Retinal pigment epithelial cell (primary cell): ENCODE measurements at regions not wholly inside any gene's neighbourhood (a gene's known extent, or its start where the extent isn't known, plus 50 kb on each side); places are given as distances from the start of the nearest gene placed in this dataset.

ENCODE experiments used
- DNase-seq: peaks from one replicate; pipeline ENCODE4 v3.0.0-alpha.2; 2010; ENCODE audit warnings: low read depth
- H3K4me3 ChIP-seq: 2 replicates; pipeline ENCODE4 v1.5.1; 2011; ENCODE audit warnings: mild to moderate bottlenecking, low read length, control low read depth, moderate library complexity
- TF ChIP-seq, protein P1 (sequence below): conservative IDR thresholded peaks from 2 replicates; pipeline ENCODE4 v1.5.1; 2011; ENCODE audit warnings: low read depth, low read length, control low read depth, inconsistent platforms

DNA sequence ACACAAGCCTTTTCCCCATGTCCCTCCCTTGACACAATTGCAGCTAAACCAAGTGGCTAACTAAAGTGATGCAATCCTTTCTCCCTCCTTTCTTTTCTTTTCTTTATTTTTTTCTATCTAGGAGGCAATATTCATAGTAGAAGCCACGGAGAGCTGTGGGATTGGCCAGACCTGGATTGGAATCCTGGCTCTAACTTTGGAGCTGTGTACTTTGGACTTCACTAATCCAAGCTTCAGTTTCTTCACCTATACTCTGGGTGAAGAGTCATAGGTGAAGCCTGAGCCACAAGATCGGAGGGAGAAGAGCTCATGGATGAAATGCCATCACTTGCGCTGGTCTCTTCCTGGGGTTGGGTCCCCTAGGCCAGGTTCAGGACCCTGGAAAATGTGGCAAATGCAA, 177.2 kb downstream of the IRX5 start:
- TF ChIP-seq, protein P1, sequence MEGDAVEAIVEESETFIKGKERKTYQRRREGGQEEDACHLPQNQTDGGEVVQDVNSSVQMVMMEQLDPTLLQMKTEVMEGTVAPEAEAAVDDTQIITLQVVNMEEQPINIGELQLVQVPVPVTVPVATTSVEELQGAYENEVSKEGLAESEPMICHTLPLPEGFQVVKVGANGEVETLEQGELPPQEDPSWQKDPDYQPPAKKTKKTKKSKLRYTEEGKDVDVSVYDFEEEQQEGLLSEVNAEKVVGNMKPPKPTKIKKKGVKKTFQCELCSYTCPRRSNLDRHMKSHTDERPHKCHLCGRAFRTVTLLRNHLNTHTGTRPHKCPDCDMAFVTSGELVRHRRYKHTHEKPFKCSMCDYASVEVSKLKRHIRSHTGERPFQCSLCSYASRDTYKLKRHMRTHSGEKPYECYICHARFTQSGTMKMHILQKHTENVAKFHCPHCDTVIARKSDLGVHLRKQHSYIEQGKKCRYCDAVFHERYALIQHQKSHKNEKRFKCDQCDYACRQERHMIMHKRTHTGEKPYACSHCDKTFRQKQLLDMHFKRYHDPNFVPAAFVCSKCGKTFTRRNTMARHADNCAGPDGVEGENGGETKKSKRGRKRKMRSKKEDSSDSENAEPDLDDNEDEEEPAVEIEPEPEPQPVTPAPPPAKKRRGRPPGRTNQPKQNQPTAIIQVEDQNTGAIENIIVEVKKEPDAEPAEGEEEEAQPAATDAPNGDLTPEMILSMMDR, result no peak
- H3K4me3 ChIP-seq, result no peak overlapping the region
- no peak for DNase-seq

DNA sequence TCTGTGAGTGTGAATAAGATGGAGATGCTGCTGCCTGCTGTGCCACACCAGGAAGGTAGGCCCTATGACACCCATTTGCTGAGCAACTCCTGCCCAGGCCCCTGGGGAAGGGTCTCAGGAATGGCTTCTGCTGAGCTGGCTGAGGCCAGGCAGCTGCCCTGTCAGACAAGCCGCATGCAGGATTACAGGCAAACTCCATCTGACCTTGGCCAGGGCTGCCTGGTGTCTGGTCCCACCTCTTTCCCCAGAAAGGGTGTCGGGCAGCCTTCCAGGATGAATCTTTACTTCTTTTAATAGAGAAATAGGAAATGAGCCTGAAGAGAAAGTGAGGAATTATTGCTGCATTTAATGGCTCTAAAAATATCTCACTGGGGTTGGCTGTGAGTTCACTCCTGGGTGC, 182.5 kb downstream of the IRX5 start:
- TF ChIP-seq, protein P1, result no peak
- no peak overlapping the region for H3K4me3 ChIP-seq
- no peak for DNase-seq

DNA sequence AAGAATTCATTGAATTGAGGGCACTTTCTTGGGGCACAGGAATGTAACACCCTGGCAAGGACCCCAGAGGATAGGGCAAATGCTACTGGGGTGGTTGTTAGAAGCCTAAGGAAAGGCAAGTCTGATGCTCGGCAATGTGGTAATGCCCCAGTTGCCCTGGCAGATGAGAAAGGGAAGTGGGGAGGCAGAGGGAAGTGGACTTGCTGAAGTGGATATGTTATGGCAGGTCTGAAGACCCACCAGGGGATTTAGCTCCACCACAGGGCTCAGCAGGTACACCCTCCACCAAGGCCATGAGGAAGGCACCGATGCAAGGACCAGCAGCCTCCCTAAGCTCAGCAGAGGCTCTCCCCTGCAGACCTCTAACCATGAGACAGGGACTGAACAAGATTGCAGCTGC, 184.8 kb downstream of the IRX5 start:
- DNase-seq, result no peak
- TF ChIP-seq, protein P1, result no peak

DNA sequence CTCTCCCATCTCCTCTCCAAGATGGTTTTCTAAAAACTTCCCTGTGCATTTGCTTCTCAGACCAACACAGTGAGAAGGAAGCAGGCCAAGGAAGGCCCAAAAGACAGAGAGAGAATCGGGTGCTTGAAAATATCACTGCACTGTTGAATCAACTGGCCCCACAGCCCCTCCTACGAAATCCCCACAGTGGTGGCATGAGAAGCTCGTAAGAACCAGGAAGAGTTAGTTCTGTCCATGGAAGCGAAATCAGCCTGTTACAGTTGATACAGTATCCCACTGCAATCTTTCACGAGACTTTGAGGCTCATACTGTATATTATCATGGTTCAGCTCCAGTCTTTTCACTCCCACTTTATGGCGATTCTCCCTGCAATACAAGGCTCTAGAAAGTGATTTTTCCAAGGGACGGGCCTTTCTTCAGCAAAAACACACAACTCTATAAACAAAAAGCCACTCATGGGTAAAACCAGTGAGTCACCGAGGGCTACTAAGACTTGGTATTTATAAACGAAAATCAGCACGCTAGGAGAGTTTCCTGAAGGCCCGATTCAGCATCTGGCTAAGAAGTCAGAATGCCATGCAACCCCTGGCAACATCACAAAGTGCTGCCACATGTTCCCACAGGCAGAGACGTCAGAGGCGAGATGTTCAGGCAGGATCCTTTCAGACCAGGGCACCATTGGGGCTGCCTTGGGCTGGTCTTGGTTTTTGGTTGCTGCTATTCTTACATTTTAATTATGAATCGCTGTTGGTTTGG, 185.7 kb downstream of the IRX5 start:
- H3K4me3 ChIP-seq, result no peak overlapping the region
- TF ChIP-seq, protein P1, result no peak
- DNase-seq, result no peak

More for the DNA sequence above, 184.8 kb downstream of the IRX5 start:
- H3K4me3 ChIP-seq, result no peak overlapping the region

DNA sequence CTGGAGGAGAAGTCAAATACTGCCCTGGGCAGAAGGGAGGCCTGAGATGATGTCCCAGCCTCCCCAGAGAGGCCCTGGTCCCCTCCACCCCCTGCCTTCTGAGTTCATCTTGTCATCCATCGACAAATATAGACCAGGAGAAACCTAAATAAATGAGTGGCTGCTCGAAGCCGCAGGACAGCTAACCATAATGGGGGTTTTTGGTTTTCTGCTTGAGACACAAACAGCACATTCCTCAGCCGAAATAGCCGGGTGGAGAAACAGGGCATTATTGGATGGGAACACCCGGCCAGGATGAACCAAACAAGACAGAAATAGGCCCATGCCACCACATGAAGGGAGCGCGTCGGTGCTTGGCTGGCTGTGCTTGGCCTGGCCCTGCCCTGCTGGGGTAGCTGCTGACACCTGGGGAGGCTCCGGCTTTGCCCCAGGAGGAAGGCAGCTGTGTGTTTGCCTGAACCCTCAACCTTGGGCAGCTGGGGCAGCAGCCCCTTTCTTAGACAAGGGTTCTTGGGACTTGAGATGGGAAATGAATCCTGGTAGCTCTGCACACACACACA, 188.1 kb downstream of the IRX5 start:
- TF ChIP-seq, protein P1, result no peak
- DNase-seq, result no peak
- H3K4me3 ChIP-seq, result no peak overlapping the region

DNA sequence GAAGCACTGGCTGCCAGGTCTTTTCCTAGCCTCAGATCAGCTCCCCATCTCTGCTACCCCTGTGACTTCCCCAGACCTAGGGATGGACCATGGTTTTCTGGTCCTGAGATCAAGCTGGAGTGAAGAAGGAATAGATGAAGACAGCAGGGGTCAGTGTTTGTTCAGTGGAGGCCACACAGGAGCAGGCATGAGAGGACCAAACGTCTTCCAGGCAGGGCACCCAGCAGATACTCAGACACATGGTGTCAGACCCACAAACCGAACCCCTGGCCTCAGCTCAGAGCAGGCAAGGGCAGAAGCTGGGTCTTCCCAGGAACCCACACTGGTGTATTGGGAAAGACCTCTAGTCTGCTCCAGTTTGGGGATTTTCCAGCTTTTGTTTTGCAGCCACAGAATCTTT, 189.7 kb downstream of the IRX5 start:
- no peak for DNase-seq
- TF ChIP-seq, protein P1, result no peak
- H3K4me3 ChIP-seq, result no peak overlapping the region

DNA sequence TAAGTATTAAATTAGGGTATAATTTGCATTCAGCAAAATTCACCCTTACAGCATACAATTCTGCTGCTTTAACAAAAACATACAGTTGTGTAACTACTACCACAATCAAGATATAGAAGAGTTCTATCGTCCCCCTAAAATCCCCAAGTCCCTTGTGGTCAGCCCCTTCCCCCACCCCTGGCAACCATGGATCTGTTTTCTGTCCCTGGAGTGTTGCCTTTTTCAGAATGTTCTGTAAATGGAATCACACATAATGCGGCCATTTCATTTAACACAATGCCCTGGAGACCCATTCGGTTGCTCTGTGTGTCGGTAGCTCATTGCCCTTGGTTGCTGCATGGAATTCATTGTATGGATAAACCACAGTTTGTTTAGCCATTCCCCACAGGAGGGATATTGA, 190.2 kb downstream of the IRX5 start:
- TF ChIP-seq, protein P1, result no peak
- DNase-seq, result no peak
- H3K4me3 ChIP-seq, result no peak overlapping the region
